C4-2B (cell line): ENCODE measurements at regions not wholly inside any gene's neighbourhood (a gene's known extent, or its start where the extent isn't known, plus 50 kb on each side); places are given as distances from the start of the nearest gene placed in this dataset.
"Not testable (repeated sequence)": the region's sequence is repeated elsewhere in the genome, so short reads cannot be mapped to it uniquely, and the experiment has no call there.

Source experiments
- H3K27ac ChIP-seq: fragments of 450-650 bp; 2 replicates; pipeline ENCODE4 v1.5.1; 2017
- CTCF ChIP-seq: fragments of 450-650 bp; conservative IDR thresholded peaks from 2 replicates; pipeline ENCODE4 v1.5.1; 2017; ENCODE audit warnings: mild to moderate bottlenecking
- ZFX ChIP-seq: fragments of 450-650 bp; IDR thresholded peaks from 2 replicates; pipeline ENCODE4 v1.6.1; 2017

GRCh38 chr5:87576867-87577266 is 164.1 kb upstream of the CCNH start:
- no peak for TF ChIP-seq ZFX
- TF ChIP-seq CTCF, result no peak
- H3K27ac ChIP-seq, result no peak overlapping the region

- H3K27ac ChIP-seq, result not testable (repeated sequence)
Observed at GRCh38 chr5:87576306-87576705, 163.6 kb upstream of the CCNH start.

GRCh38 chr5:87574106-87574505 is 161.4 kb upstream of the CCNH start:
- no peak overlapping the region for H3K27ac ChIP-seq
- TF ChIP-seq CTCF (no peak), ZFX (no peak)

GRCh38 chr5:87572611-87573010 is 159.9 kb upstream of the CCNH start:
- TF ChIP-seq CTCF (no peak), ZFX (no peak)
- no peak overlapping the region for H3K27ac ChIP-seq

- TF ChIP-seq CTCF (no peak), ZFX (no peak)
- H3K27ac ChIP-seq, result no peak overlapping the region
Observed at GRCh38 chr5:87572090-87572489, 159.4 kb upstream of the CCNH start.

GRCh38 chr5:87570366-87570765 is 157.6 kb upstream of the CCNH start:
- no peak for TF ChIP-seq ZFX
- no peak for TF ChIP-seq CTCF
- no peak overlapping the region for H3K27ac ChIP-seq

GRCh38 chr5:87562068-87562467 is 149.3 kb upstream of the CCNH start:
- no peak overlapping the region for H3K27ac ChIP-seq
- no peak for TF ChIP-seq ZFX
- TF ChIP-seq CTCF, result no peak

GRCh38 chr5:87560528-87560927 is 147.8 kb upstream of the CCNH start:
- no peak overlapping the region for H3K27ac ChIP-seq
- TF ChIP-seq CTCF, result no peak
- no peak for TF ChIP-seq ZFX
